Stimulated activated CD4-positive, alpha-beta T cell treated with anti-CD3 and anti-CD28 coated beads, Interleukin-15, amount 100 ng/mL, for 24 hours (primary cell): ENCODE measurements at regions not wholly inside any gene's neighbourhood (a gene's known extent, or its start where the extent isn't known, plus 50 kb on each side); places are given as distances from the start of the nearest gene placed in this dataset.
"Not testable (repeated sequence)": the region's sequence is repeated elsewhere in the genome, so short reads cannot be mapped to it uniquely, and the experiment has no call there.

Source experiments
- DNase-seq: peaks from one replicate; pipeline ENCODE4 v3.0.0-alpha.2; 2020

DNA sequence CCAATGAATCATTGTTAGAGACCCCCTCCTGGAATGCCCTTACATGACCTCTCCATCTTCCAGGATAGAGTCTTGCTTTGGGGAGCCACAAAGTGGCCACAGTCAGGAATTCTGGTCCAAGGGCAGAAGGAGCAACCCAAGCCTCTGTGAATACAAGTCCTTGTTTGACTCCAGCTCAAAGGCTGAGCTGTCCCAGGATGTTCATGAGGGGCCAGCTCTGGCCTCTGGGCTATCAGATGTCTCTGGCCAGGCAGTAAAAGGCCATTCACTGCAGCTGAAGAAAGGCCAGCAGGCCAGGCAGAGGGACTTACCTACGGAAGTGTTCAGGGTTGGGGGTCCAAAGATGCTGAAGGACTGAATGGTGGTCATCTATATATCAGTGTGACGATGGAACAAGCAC is 98.3 kb upstream of the IPO9 start:
- DNase-seq, result no peak

- DNase-seq, result no peak
Measured at GRCh38 chr1:201731142-201731541, 97.8 kb upstream of the IPO9 start.

DNA sequence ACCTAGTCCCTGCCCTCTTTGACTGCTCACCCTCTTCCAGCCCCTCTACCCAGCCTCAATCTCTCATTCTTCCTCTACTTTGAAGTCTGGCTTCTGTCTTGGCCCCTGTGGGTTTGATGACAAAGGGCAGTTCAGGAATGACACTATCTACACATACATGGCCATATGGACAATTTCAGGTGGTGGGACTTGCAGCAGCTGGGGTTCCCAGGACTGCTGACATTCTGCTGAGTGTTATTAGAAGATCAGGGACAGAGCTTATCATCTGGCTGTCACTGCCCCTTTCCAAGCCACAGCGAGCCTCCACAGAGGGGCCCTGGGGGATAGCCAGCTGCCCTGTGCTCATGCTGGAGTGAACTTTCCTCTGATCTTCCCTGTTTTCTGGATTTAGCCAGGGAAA is 97.4 kb upstream of the IPO9 start:
- no peak for DNase-seq

DNA sequence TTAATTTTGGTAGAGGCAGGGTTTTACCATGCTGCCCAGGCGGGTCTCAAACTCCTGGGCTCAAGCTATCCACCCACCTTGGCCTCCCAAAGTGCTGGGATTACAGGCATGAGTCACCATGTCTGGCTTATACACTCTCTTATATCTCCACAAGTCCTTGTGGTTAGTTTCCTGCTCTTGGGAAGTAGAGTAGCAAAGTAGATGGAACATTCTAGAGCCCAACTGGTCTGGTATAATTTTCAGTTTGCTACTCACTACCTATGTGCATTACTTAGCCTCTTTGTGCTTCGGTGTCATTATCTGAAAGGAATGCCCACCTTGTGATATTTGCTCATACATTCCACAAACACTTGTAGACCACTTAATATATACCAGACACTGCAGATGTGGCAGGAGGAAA is 96.6 kb upstream of the IPO9 start:
- DNase-seq, result no peak

DNA sequence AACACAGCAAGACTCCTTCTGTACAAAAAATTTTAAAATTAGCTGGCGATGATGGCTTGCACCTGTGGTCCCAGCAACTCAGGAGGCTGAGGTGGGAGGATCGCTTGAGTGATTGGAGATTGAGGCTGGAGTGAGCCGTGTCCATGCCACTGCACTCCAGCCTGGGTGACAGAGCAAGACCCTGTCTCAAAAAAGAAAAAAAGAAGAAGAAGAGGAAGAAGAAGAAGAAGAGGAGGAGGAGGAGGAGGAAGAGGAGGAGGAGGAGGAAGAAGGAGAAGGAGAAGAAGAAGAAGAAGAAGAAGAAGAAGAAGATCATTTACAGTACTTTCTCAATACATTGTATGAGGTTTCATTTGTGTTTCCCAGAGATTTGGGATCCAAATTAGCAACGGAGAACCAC is 94.7 kb upstream of the IPO9 start:
- DNase-seq, result not testable (repeated sequence)

- DNase-seq, result no peak
Measured at GRCh38 chr1:201734786-201735185, 94.2 kb upstream of the IPO9 start.

GRCh38 chr1:201736707-201737320 is 92.1 kb upstream of the IPO9 start:
- DNase-seq, result no peak

- no peak for DNase-seq
Measured at GRCh38 chr1:201737352-201738060, 91.5 kb upstream of the IPO9 start.

GRCh38 chr1:201739080-201739479 is 89.9 kb upstream of the IPO9 start:
- no peak for DNase-seq

DNA sequence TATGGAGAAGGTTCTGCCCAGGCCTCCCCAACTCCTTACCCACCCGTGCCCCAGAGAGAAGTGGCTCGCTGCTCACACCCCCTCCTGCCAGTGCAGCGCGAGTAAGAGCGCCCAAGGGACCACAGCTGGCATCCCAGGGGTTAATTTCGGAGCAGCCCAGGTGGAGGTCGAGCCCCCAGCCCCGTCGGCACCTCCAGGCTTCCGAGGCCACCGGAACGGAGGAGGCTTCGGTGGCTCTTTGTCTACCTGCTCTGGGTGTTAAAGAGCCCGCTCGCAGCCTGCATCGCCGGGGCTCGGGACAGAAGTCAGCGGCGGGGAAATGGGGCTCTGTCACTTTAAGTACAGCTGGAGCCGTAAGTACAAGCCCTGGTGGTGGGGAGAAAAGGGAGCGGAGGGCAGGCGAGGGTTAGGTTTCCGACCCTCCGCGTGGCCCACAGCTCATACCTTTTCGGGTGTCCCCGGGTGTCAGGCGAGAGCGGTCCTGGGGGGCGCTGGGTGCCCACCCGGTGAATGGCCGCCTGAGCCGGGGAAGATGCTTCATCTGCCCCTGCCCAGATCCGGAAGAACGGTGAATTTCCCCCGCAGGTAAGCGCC is 89.4 kb upstream of the IPO9 start:
- peak; percentile 68 for DNase-seq

- DNase-seq, result peak; percentile 11
Measured at GRCh38 chr1:201740086-201740541, 88.8 kb upstream of the IPO9 start.

GRCh38 chr1:201740670-201741111 is 88.3 kb upstream of the IPO9 start:
- DNase-seq, result no peak

- DNase-seq, result no peak
Measured at GRCh38 chr1:201741763-201742342, 87.1 kb upstream of the IPO9 start.

GRCh38 chr1:201742476-201742875 is 86.5 kb upstream of the IPO9 start:
- no peak for DNase-seq

GRCh38 chr1:201742955-201743805 is 85.8 kb upstream of the IPO9 start:
- DNase-seq, result no peak

DNA sequence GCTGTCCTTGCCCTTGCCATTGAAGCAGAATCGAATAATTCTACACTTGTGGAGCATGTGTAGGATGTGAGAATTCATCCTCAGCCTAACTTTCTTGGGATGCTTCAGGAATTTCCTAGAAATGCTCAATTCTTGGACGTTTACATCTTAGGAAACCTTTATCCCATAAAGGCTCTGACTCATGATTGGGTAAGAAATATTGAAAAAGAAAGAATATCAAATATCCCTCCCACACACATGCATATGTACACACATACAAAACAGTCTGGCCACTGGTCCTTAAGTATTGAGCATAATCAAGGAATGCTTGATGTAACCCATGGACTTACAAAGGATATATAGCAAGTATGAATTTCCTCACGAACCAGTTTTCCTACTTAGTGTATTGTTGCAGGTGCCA is 83.9 kb upstream of the IPO9 start:
- DNase-seq, result no peak

GRCh38 chr1:201746156-201746555 is 82.8 kb upstream of the IPO9 start:
- no peak for DNase-seq

GRCh38 chr1:201747261-201747660 is 81.7 kb upstream of the IPO9 start:
- no peak for DNase-seq

DNA sequence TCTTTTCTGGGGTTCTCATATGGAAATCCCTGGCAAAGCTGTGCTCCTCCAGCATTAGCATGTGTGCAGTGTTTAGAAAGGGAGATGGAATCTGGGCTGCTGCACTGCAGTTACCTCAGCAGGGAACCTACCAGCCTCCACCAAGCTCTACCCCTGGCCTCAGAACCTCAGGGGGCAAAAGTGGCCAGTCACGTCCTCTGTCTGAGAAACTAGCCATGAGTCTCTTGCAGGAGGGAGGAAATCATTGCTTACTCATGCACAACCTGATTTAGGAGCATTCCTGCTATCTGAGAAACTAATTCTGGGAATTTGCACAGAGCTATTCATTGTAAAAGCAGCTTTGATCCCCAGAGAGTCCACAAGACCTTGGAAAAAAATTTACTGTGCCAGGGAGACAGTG is 80.6 kb upstream of the IPO9 start:
- DNase-seq, result no peak

DNA sequence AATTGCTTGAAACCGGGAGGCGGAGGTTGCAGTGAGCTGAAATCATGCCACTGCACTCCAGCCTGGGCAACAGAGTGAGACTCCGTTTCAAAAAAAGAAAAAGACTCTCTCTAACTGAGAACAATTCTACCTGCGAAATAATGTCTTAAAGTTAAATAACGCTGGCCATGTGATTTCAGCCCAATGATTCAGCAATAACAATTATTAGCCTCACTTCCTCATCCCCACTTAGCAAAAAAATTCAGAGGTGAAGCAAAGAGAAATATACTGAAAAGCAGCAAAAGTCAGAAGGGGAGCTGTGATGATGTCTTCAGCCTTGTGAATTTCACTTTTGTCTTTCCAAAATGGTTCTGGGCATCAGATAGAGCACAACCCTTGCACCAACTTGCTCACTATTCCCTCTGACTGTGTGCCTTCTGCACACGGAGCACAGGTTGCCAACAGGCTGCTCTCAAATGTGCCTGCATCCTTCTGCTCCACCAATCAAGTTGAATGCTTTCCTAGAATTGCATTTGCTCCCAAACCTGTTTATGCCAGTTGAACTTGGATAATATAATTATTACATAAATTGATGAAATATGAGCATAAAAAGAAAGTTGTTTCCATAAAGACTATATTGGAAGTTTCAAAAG is 79.8 kb upstream of the IPO9 start:
- DNase-seq, result no peak

DNA sequence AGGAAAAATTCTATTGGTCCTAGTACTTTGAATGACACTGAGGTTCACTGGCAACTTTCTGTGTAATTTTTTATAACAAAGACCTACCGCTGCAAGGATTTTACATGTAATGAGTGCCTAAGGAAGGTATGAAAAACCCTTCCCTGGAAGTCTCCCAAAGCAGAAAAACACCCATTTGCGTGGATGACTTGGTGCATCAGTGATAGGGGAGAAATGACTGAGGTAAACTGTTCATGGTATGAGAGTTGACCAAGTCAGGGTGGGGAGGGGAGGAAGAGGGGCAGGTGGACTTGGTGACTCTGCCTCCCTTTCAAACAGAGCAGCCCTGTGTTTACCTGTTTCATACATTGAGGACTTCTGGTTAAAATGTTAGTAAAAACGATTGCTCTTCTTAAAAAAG is 78.8 kb upstream of the IPO9 start:
- no peak for DNase-seq

GRCh38 chr1:201750934-201751333 is 78.0 kb upstream of the IPO9 start:
- no peak for DNase-seq

DNA sequence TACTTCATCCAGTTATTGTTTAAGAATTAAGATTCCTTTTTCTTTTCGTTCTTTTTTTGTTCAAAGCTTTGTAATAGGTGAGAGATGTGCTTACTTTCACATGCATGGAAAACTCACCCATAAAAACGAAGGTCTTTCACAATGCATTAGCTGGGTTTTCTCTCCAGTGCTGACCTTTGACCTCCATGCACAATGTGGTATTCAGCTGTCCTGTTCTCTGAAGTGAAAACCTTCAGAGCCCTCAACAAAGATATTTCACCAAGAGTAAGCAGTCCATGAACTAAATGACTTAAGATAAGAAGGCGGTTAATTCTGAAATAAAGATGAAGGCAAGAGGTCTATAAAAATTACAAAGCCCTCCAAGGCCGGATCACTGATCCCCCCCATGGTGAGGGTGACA is 77.1 kb upstream of the IPO9 start:
- no peak for DNase-seq
